GM23248 (cell line): ENCODE measurements at regions not wholly inside any gene's neighbourhood (a gene's known extent, or its start where the extent isn't known, plus 50 kb on each side); places are given as distances from the start of the nearest gene placed in this dataset.

Experiments
- EZH2 ChIP-seq: fragments of 200-600 bp; sonication (generic); IDR thresholded peaks from 2 replicates; pipeline ENCODE4 v1.6.1; 2018; ENCODE audit warnings: antibody characterized with exemption, mild to moderate bottlenecking; ENCODE audit not compliant: insufficient read depth, poor library complexity, severe bottlenecking
- EZH2phosphoT487 ChIP-seq: fragments of 200-600 bp; sonication (generic); IDR thresholded peaks from 2 replicates; pipeline ENCODE4 v1.6.1; 2018; ENCODE audit warnings: antibody characterized with exemption, moderate library complexity, mild to moderate bottlenecking, low read depth; ENCODE audit not compliant: insufficient read depth

GRCh38 chr4:36702245-36702644 is 420.8 kb downstream of the DTHD1 start:
- no peak for TF ChIP-seq EZH2phosphoT487
- no peak for TF ChIP-seq EZH2
